Stimulated activated CD8-positive, alpha-beta memory T cell treated with anti-CD3 and anti-CD28 coated beads, Interleukin-7, amount 100 ng/mL, for 48 hours (primary cell): ENCODE measurements at regions not wholly inside any gene's neighbourhood (a gene's known extent, or its start where the extent isn't known, plus 50 kb on each side); places are given as distances from the start of the nearest gene placed in this dataset.

Source experiments
- DNase-seq, 2 donors: peaks; one replicate each; pipeline ENCODE4 v3.0.0-alpha.2; 2020; ENCODE audit warnings: low read depth in 1 of 2; ENCODE audit errors: extremely low read depth in 1 of 2

DNA sequence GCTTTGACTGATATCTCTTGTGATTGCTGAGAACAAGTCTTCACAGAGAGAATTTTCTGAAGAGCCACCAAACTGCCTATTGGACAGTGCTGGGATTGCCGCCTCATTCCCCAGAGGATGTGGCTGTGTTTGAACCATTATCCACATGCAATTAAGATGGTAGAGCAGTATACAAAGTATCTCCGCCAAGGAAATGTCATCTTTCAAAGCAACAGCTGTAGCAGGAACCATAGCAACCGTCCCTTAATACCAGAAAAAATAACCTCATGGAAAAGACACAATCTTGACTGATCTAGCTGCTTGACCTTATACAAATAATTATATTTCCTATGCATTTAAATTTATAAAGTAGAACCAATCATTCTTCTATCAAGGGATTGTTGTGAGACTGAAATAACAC, 772.6 kb upstream of the FAM98A start:
- DNase-seq: no peak

DNA sequence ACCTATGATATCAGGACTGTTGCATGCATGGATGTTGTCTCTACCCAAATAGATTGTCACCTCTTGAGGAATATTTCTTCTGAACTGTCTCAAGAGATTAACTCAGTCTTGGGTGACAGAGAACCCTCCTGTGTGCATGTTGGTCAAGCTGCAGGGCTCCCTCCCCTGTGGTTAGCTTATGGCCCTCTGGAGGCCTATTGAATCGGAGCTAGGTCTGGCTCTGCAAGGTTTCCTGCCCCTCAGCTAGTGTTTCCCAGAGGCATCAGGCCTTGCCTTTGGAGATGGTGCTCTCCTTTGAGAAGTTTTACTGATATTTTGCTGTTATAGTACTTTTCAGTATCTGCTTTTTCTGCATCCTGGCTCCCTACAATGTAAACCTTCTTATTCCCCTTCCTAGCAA, 769.2 kb upstream of the FAM98A start:
- no peak for DNase-seq

DNA sequence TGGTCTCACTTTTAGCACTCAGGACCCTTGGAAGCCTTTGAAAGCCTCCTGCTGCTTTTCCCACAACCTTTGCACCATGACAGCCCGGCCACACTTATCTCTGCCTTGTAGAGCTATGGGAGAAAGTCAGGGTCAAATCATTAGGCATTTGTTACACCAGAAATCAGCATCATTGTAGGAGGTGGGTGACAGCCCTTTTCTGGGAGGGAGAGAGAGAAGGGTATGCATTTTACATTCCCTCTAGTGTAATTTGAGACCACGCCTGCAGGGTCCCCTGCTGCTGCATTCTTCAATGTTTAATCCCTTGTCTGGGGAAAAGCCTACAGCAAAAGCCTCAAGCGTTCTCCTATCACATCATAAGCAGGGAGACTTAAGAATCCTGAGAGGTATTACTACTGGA, 766.8 kb upstream of the FAM98A start:
- no peak for DNase-seq

DNA sequence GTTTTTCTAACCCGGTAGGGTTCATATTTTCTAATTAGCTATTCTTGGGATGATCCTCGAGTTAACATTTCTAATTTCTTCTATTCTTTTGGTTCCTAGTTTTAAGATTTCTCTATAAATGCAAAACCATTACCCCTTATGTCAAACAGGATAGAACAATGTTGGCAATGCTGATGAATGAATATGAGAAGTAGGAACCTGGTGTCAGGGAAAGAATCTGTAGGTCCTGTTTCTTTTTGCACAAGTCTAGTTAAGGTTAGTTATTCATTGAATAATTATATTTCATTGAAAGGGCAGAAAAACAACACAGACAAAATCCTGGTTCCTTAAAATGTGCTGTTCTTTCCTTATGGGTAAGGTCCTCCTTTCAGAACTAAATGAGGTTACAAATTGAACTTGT, 766.4 kb upstream of the FAM98A start:
- no peak for DNase-seq

DNA sequence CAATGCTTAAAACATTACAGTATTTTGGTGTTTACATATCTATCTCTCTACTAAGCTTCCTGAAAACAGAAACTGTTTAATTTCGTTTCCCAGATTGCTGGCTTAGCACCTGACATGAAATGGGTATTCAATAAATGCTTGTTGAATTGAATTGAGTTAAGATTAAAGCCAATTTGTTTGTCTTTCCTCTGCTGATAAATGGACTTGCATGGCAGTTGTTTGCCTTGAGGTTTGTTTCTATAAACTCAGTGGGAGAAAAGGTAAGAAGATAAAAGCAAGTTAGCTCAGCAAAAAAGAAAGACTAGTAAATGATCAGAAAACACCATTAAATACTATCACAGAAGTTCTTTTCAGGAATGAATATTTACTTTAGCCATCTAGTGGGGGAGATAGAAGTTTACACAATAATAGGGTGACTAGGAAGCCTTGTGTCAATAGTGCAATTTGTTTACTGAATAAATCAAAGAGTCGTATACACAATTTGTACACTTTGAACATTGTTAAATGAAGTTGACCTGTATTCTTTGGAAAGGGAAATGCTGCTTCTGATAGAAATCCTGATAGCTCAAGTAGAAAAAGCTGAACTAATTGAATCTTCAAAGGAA, 754.5 kb upstream of the FAM98A start:
- no peak for DNase-seq

DNA sequence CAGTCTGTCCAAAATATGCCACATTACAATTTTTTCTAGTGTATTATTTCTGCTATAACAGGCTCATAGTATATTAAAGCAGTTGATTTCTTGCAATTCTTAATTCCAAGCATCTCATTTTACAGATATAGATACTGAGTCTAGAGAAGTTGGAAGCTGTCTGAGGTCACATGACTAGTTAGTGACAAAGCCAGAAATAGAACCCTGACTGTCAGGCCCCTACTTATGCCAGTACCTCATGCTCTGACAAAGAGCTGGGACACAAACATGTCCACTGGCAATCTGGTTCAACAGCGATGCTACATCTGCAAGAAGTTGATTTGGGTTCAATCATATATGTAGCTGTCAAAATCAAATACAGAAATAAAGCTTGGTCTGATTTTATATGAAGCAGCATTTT, 750.4 kb upstream of the FAM98A start:
- no peak for DNase-seq

DNA sequence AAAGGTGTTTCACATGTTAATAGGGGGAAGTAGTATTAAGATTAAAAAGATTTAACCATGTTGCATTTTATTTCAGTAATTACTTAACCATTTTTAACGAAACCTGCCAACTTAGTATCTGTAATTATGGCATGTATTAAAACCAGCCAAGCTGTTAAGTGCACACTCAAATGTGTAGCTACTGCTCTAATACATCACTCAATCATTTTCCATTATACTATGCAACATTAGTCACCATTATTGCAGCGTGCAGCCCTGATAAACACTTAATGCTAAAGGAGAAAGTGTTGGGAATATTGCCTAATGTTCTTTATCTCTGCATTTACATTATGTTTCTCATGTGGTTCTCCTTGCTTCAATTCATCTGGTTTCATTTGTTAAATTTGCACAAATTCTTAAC, 745.9 kb upstream of the FAM98A start:
- DNase-seq: no peak

DNA sequence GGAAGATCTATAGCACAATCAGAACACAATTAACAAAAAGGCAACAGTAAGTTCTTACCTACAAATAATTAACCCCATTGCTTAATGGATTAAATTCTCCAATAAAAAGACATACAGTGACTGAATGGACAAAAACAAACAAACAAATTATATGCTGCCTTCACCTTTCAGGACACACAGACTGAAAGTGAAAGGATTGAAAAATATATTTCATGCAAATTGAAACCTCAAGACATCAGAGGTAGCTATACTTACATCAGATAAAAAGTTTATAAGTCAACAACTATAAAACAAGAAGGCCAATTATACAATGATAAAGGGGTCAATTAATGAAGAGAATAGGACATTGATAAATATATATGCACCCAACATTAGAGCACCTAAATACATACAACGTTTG, 741.2 kb upstream of the FAM98A start:
- no peak for DNase-seq

DNA sequence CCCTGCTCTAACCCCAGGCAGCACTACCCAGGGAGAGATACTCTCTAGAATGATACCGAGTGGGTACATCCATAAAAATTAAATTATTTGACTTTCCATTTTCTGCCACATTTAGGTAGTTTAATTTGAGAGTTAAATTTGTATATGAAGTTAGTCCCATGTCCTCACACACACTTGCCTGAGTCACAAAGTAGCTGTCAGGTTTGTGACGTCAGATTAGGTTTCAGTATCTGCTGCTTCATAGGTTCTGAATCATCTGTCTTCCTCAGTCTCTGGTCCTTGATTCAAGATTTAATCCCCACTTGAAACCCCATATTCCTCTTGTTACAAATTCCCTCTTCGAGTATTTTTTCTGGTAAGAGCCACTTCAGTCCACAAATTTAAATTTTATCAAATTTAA, 738.6 kb upstream of the FAM98A start:
- DNase-seq: no peak

DNA sequence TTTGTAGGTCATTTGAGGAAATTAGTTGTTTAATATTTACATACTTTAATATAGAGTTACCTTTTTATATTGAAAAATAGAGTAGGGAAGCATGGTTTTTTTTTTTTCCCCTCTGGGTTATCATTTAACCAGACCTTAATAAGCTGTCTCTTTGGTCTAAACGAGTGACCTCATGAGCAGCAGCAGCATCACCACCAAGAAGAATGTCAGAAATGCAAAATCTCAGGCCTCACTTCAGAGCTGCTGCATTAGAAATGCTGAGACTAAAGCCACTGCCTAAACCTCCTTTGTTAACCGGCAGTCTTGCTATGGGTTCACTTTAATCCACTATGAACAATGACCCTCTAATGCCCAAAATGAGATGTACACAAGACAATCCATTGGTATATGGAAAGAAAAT, 733.7 kb upstream of the FAM98A start:
- no peak for DNase-seq

DNA sequence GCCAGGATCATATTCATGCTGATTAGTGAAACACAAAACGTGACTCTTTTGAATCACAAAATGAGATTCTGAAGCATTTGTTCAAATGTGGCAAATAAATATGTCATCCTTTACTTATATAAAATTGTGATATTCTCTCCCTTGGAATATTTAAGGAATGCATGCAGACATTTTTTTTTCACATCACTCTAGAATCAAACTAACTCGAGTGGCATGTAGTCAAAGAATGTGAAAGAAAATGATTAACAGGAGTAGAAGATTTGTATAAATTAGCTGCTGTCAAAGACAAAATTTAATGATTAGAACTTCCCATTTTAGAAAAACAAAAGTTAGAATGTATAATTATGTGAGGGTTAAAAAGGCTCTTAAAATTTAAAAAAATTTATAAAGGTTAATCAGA, 721.0 kb upstream of the FAM98A start:
- DNase-seq: no peak

DNA sequence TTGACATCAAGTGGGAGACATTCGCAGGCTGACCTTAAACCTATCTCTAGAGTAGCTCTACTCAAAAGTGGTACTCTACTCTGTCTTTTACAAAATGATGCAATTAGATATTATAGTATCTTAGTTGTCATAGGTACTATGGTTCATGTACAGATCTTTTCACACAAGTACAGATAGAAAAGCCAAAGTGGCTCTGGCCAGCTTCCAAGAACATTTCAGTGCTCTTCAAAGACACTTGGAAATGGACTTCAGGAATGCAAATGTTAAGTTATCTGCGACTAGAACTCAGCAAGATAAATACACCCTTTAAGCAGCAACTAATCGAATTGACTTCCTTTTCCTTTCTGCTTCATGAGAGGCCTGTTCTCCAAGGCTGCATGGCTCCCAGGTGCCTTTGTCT, 718.7 kb upstream of the FAM98A start:
- no peak for DNase-seq

DNA sequence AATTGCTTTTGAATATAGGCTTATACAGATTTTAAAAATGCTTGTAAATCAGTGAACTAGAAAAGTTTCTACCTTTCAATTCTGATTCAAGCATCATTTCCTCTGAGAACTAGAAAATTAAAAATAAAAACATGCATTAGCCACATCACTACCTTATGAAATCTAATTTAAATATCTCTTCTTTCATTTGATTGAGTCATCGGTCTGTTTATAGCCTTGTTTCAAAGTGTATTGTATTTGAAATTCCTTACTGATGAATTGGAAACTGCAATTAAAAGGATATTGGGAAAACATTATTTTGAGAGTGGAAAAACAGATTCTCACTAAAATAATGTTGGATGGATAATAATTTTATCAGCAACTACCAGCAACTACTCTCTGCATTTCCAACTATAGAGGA, 717.7 kb upstream of the FAM98A start:
- DNase-seq: no peak

DNA sequence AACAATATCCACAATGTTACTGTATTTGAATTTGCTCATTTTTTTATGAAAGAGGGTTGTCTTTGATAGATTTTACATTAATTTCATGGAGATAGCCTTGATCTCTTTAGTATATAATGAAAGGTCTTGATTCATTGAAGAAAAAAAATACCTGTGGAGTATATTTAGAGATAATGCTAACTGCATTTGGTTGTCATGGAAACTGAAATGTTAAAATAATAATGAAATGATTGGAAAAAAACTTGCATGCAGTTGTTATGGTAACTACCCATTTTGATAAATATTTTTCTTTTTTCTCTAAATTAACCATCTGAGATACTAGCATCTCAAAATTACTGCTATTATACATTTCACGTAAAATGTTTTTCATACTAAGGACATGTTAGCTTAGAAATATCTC, 712.7 kb upstream of the FAM98A start:
- DNase-seq: no peak

DNA sequence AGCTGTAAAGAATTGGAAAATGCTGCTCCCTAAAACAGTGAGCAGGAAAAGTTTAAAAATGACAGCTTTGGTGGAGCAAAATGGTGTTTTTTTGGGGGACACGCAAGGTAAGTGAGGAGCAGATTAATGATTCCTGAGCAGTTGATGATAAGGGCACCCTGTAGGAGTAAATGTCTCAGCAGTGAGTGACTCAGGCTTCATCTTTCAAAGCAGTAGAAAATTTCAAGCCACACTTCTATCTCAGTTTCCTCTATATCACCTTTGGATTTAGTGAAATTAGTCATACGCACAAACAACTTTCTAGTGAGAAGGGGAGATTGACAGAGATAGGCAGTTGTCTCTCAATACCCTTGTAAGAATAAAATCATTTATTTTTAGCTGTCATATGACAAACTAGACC, 709.0 kb upstream of the FAM98A start:
- no peak for DNase-seq

DNA sequence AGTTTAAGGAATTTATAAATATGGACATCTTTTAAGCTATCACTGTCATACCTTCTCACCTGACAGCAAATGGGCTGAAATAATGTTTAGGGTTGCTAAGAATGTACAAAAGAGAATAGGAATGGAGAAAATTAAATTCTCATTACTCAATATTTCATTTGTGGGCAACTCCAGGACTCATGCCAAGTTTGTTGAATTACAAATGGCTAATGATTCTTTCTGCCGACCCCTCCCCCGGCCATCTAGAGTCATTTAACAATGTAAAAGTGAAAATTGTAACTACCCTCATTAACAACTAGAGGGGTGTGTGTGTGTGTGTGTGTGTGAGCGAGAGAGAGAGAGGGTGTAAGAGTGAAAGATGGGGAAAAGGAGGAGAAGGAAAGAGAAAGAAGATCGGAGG, 708.5 kb upstream of the FAM98A start:
- DNase-seq: no peak

DNA sequence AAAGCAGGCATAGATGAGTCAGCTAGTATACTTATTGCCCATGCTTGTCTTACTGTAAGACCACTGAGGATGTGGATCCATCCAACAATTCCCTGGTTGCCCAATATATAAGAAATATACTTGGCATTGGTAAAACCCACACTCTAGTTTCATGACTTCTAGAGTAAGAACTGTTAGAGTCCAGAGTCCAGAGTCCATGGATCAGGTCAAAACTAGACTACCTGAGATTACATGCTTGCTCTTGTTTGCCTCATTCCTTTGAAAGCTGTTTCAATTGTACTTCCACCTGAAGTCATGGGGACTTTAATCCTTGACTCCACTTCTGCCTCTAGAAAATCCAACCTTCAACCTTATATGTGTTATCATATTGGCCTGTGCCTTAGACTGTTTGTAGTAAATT, 707.6 kb upstream of the FAM98A start:
- DNase-seq: no peak

DNA sequence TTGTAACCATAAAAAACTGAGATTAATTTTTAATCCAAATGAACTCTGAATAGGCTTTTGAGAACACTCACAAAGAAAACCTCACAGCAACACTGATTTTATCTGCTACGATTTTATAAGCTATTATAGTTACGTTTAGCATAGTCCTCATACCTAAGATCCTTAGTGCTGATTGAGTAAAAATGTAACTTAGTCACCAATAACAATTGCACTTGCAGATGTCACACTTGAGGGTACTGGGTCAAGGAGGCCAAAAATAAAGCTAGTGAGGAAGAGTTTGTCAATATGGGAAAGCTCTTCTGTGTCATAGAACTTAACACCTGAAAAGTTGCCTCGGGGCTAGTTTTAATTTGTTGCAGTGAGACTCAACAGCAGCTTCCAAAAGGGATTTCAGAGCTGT, 706.5 kb upstream of the FAM98A start:
- no peak for DNase-seq

DNA sequence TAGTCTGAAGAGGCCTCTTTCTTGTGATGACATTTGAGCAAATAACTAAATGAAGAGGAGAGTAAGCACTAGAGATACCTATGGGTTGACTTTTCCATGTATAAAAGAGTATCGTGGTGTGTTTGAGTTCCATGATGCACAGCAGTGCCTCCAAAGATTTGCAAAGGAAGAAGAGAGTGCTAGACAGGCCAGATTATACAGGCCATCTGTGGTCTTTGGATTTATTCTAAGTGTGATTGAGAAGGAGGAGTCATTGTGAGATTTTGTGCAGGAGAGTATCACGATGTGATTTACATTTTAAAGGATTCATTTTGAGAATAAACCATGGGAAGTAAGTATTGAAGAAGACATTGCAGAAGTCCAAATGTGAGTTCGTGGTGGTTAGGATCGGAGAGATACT, 695.9 kb upstream of the FAM98A start:
- DNase-seq: no peak

DNA sequence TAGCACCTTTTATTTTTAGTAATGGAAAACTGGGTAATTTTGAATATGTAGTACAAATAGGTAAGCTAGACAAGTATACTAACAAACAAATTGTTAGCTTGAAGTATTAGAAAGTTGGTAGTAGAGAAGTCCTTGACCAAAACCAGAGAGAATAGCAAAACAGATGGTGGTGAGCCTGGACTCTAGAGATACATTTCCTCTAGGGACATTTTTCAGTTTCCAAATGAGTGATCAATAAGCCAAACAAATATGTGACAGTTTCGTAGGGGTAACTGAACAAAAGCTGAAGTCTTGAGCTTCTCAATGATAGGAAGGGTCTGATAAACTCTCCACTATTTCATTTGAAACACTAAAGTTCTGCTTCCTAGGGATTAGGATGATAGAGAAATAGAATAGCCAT, 692.0 kb upstream of the FAM98A start:
- no peak for DNase-seq

DNA sequence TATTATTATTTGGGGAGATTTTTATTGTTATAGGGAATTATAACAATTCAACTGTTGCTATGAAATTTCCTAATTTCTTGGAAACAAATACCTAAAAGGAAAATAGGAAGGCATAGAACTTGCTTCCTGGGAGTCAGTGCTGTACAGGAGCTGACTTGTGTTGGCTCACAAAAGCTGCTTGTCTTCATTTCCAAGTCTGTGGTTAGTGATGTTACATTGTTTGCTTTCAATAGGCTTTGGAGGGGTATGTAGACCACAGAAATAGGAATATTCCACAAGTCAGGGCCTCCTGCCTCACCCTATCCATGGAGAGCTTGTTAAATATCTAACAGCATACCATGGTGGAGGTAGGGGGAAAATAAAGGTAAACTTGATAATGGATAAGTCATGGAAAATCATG, 688.9 kb upstream of the FAM98A start:
- no peak for DNase-seq

DNA sequence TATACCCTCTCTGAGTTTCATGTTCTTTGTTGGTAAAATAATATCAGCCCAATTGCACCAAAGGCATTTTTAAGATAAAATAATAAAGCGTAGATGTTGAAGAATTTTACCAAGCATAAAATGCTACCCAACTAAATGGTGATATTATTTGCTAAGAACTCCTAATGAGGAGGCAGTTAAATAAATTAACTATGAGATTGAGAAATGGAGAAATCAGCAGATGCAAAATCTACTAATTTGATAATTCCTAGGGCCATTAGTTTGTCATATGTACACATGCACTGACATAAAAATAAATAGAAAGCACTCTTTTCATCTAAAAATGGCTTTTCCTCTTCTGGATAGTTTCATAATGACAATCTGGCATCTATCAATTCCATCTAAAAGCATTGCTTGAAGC, 681.5 kb upstream of the FAM98A start:
- DNase-seq: no peak

DNA sequence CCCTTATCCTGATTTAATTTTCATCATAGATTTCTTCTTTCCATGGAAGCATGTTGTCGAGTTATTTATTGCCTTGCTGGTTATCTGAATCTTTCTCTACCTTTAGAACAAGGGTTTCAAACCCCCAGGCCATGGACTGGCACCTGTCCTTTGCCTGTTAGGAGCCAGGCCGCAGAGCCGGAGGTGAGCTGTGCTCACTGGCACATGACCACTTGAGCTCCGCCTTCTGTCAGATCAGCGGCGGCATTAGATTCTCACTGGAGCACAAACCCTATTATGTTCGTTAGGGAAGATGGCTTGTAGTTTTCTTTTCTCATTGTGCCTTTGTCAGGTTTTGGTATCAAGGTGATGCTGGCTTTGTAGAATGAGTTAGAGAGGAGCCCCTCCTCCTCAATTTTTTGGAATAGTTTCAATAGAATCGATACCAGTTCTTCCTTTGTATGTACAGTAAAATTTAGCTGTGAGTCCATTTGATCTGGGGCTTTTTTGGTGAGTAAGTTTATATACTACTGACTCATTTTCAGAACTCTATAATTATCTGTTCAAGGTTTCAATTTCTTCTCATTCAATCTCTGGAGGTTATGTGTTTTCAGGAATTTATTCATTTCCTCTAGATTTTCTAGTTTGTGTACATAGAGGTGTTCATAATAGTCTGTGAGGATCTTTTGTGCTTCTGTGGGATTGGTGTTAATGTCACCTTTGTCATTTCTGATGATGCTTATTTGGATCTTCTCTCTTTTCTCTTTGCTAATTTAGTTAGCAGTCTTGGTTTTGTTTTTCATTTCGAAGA, 668.0 kb upstream of the FAM98A start:
- no peak for DNase-seq
